Astrocyte of the spinal cord (primary cell): ENCODE measurements at regions not wholly inside any gene's neighbourhood (a gene's known extent, or its start where the extent isn't known, plus 50 kb on each side); places are given as distances from the start of the nearest gene placed in this dataset.

Source experiments
- DNase-seq: peaks from one replicate; pipeline ENCODE4 v3.0.0; 2011; ENCODE audit warnings: low read depth, low spot score
- H3K4me3 ChIP-seq: 2 replicates; pipeline ENCODE4 v1.5.1; 2011; ENCODE audit warnings: low read depth, mild to moderate bottlenecking, low read length, moderate library complexity
- in situ Hi-C: cut with HindIII; loops from 2 replicates; pipeline ENCODE4 v1.10.0; 2017; ENCODE audit warnings: low sequenced_read_pairs
- TF ChIP-seq, protein P1 (sequence below): IDR thresholded peaks from 2 replicates; pipeline ENCODE4 v1.5.1; 2012; ENCODE audit warnings: low read depth, mild to moderate bottlenecking, low read length, inconsistent platforms

DNA sequence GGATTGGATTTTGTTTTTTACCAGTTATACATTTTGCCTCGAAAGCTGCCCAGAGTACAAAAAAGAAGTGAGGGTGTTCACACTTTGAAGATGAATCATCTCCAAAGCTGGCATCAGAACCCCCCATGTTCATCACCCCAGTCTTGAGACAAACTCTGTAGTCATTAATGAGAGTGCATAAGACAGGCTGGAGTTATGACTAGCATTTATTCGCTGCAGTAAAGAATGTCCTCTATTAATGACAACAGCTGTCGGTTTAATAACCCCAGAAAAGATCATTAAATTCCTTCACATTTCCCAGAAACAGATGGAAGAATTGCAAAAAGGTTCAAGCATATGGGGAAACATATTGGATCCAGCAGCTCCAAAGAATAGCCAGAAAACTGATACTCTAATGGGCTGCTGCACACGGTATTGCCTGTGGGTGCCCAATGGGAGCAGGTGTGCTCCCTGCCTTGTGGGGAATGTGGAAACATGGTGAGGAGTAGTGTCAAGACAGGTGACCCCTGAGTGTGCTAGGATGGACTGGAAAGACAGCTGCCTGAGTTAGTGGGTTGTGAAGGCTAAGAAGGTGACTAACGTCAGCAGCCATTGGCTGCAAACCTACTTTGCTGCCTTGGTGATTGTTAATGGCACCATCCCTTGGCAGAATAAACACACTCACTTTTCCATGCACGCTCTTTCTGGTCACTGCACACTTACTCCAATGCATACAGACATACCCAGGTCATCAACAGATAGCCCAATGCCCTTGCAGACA is 81.9 kb downstream of the AIPL1 start:
- TF ChIP-seq, protein P1, sequence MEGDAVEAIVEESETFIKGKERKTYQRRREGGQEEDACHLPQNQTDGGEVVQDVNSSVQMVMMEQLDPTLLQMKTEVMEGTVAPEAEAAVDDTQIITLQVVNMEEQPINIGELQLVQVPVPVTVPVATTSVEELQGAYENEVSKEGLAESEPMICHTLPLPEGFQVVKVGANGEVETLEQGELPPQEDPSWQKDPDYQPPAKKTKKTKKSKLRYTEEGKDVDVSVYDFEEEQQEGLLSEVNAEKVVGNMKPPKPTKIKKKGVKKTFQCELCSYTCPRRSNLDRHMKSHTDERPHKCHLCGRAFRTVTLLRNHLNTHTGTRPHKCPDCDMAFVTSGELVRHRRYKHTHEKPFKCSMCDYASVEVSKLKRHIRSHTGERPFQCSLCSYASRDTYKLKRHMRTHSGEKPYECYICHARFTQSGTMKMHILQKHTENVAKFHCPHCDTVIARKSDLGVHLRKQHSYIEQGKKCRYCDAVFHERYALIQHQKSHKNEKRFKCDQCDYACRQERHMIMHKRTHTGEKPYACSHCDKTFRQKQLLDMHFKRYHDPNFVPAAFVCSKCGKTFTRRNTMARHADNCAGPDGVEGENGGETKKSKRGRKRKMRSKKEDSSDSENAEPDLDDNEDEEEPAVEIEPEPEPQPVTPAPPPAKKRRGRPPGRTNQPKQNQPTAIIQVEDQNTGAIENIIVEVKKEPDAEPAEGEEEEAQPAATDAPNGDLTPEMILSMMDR: no peak
- in situ Hi-C loops: no loop called here
- H3K4me3 ChIP-seq: no peak overlapping the region
- no peak for DNase-seq

DNA sequence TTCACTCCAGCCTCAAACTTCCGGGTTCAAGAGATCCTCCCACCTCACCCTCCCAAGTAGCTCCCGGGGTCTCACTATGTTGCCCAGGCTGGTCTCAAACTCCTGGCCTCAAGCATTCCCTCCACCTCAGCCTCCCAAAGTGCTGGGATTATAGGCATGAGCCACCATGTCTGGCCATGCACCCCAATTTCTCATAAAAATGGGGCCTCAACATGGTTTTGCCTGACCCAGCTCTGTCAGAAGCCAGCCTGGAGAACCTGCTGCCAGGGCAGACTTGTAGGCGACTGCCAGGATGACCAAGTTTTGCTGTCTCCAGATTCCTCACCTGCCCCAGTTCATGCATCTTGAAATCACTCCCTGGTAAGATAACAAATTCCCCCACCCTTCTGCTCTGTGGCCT is 82.9 kb downstream of the AIPL1 start:
- TF ChIP-seq, protein P1: no peak
- DNase-seq: no peak
- in situ Hi-C loops: no loop called here
- H3K4me3 ChIP-seq: no peak overlapping the region

DNA sequence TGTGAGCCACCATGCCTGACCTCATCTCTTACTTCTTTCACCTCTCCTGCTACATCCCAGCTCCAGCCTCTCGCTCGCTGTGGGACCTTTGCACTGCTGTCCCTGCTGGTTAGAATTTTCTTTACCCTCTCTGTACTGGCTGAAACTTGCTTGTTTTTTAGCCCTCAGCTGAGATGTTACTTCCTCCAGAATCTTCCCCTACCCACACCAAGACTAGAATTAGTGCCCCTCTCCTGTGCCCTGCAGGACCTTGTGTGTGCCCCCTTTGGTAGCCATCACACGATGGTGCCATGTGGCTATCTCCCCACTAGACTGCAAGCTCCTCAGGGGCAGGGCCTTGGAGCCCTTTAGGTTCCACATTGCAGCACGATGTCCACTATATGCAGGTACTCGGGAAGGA is 84.1 kb downstream of the AIPL1 start:
- in situ Hi-C loops: no loop called here
- no peak overlapping the region for H3K4me3 ChIP-seq
- DNase-seq: no peak
- TF ChIP-seq, protein P1: no peak

DNA sequence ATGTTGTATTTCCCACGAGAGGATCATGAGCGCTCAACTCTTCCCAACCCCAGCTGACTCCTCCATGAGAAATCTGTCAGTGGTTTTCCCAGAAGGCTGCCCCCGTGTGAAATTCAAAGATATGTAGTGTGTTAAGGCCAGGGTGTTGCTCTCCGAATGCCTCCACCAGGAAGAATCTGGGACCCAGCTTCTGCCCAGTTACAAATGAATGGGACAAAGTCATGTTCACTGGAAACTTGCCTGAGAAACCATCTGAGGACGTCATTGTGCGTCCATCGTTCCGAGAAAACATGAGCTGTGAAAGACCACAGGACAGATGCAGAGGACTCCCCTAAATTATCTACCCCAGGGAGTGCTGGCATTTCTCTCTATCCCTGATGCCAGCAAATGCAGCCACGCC is 86.0 kb downstream of the AIPL1 start:
- no peak overlapping the region for H3K4me3 ChIP-seq
- in situ Hi-C loops: no loop called here
- TF ChIP-seq, protein P1: no peak

DNA sequence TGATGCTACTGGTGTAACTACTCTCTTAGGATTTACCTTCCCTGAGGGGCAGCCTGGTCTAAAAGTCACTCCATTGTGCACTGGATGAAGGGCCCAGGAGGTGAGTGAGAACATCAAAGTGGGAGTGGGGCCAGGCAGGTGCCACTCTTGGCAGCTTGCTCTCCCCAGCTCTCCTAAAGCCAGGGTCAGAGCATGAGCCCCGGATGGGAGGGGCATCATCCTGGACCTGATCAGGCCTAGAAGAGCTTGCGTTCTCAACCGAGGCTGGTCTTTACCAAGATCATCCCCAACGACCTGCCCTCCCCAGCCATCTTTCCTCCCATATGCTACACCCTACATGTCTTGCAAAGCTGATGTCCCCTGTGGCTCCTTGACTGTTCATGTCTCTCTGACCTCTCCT is 87.1 kb downstream of the AIPL1 start:
- in situ Hi-C loops: no loop called here
- no peak overlapping the region for H3K4me3 ChIP-seq
- TF ChIP-seq, protein P1: no peak
- no peak for DNase-seq

More for the DNA sequence above, 86.0 kb downstream of the AIPL1 start:
- no peak for DNase-seq

DNA sequence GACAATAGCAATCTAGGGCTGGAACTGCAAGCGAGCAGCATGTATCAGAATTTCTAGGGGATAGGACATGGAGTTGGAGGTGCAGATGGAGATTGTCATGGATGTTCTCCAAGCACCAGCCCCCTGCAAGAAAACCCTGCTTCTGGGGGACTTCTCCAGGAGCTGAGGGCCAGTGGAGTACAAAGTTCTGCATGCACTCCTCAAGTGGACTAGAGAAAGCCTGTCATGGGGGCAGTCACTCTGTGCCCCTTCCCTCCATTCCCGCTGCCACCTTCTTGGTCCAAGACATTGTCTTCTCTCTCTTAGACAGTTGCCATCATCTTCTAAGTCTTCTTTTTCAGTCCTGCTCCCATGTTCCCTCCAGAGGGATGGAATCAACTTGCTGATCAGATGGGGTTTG is 87.9 kb downstream of the AIPL1 start:
- TF ChIP-seq, protein P1: no peak
- no peak for DNase-seq
- in situ Hi-C loops: no loop called here
- H3K4me3 ChIP-seq: no peak overlapping the region
